Adrenal gland (tissue), 9 donors: ENCODE measurements at regions not wholly inside any gene's neighbourhood (a gene's known extent, or its start where the extent isn't known, plus 50 kb on each side); places are given as distances from the start of the nearest gene placed in this dataset.
"Not testable (repeated sequence)": the region's sequence is repeated elsewhere in the genome, so short reads cannot be mapped to it uniquely, and the experiment has no call there.

Experiments
- DNase-seq, 7 donors: peaks; one replicate each; pipeline ENCODE4 v3.0.0-alpha.2; 2019 to 2020
- H3K27ac ChIP-seq, 5 donors: fragments of 200-600 bp; sonication (generic) in 4 of 5; 1 replicate in 3 of 5; 2 replicates in 2 of 5; pipeline versions ENCODE4 v1.5.1 to v1.8.0; 2016 to 2020; ENCODE audit warnings: mild to moderate bottlenecking in 1 of 5
- H3K27me3 ChIP-seq: fragments of 200-600 bp; 2 replicates; pipeline ENCODE4 v1.8.0; 2021
- H3K36me3 ChIP-seq, 2 donors: fragments of 200-600 bp; replicated peaks in 1 of 2; 1 replicate in 1 of 2; 2 replicates in 1 of 2; pipeline versions ENCODE4 v1.5.1 to v1.8.0; 2018 to 2022
- H3K4me1 ChIP-seq, 2 donors: fragments of 200-600 bp; replicated peaks in 1 of 2; 1 replicate in 1 of 2; 2 replicates in 1 of 2; pipeline versions ENCODE4 v1.5.1 to v1.8.0; 2018 to 2021
- H3K4me3 ChIP-seq, 4 donors: fragments of 200-600 bp; sonication (generic) in 3 of 4; one replicate each; pipeline ENCODE4 v1.5.1; 2016 to 2018
- H3K9me3 ChIP-seq, 3 donors: fragments of 200-600 bp; sonication (generic) in 1 of 3; replicated peaks in 1 of 3; 1 replicate in 2 of 3; 2 replicates in 1 of 3; pipeline versions ENCODE4 v1.5.1 to v1.8.0; 2016 to 2021
- CTCF ChIP-seq, 6 experiments: fragments of 450-650 bp in 4 of 6; fragments of 200-600 bp in 2 of 6; sonication (generic) in 1 of 6; IDR thresholded peaks; 1 replicate in 5 of 6; 2 replicates in 1 of 6; pipeline versions ENCODE4 v1.5.1 to v1.8.0; 2016 to 2021; ENCODE audit warnings: antibody characterized with exemption in 6 of 6, mild to moderate bottlenecking in 2 of 6, moderate library complexity in 1 of 6
- POLR2A ChIP-seq, 2 donors: fragments of 450-650 bp; IDR thresholded peaks; one replicate each; pipeline ENCODE4 v1.6.1; 2017; ENCODE audit warnings: antibody characterized with exemption in 2 of 2, mild to moderate bottlenecking in 2 of 2, moderate library complexity in 1 of 2
- WGBS, 4 donors: extraction: QIAGEN DNeasy Blood & Tissue Kit in 2 of 4; methylation state at CpG; one replicate each; pipeline versions ENCODE4 v1.1.5 to v1.1.7; 2013 to 2017; 5-methylcytosine and 5-hydroxymethylcytosine counted together
- intact Hi-C, 2 donors: fragments of 100-400 bp; cut with DNase I; formaldehyde crosslinking; loops; one replicate each; pipeline versions ENCODE4 v1.14.1 to v1.15.0; 2022 to 2023
- donor health status: healthy with polysubstance abuse.
- donor health status: Bipolar disorder and iron deficiency.
- donor health status: DM: yes; HTN: yes; CAD: no.
- donor health status: DM: no; HTN: no; CAD: no.
- donor health status: DM: no; HTN: no; CAD: no.

- DNase-seq = no peak
- H3K27me3 ChIP-seq = no peaks in the 10 kb centered on the region
- no peaks in the 10 kb centered on the region for H3K4me1 ChIP-seq
- 59 to 68% (median 67%) methylated on average over 4 of the region's 4 CpGs for WGBS, 4 donors
- H3K4me3 ChIP-seq = no peak overlapping the region
- intact Hi-C loops = no loop called here
- no peak overlapping the region for H3K27ac ChIP-seq
- H3K36me3 ChIP-seq = no peaks in the 10 kb centered on the region
- no peaks in the 10 kb centered on the region for H3K9me3 ChIP-seq
- TF ChIP-seq CTCF (IDR thresholded peaks at IDR 0.05) (no peak), POLR2A (IDR thresholded peaks at IDR 0.05) (no peak)
Observed at GRCh38 chr7:133165529-133165928, 83.6 kb upstream of the CHCHD3 start.

GRCh38 chr7:133167300-133167699 lies 85.4 kb upstream of the CHCHD3 start:
- Histone ChIP-seq H3K36me3 (no peaks in the 10 kb centered on the region), H3K4me3 (no peak overlapping the region), H3K27ac (no peak overlapping the region), H3K9me3 (no peaks in the 10 kb centered on the region), H3K4me1 (no peaks in the 10 kb centered on the region), H3K27me3 (no peaks in the 10 kb centered on the region)
- intact Hi-C loops = no loop called here
- DNase-seq = no peak
- TF ChIP-seq POLR2A (IDR thresholded peaks at IDR 0.05) = no peak
- no peak for TF ChIP-seq CTCF (IDR thresholded peaks at IDR 0.05)
- 34 to 45% (median 36%) methylated on average over 5 of the region's 5 CpGs for WGBS, 4 donors

- intact Hi-C loops, H3K36me3 ChIP-seq, H3K4me3 ChIP-seq, H3K9me3 ChIP-seq, H3K4me1 ChIP-seq, H3K27me3 ChIP-seq, DNase-seq, H3K27ac ChIP-seq: not testable (repeated sequence)
- WGBS, 4 donors = 76 to 91% (median 78%) methylated on average over 9 to 11 of the region's 11 CpGs
Observed at GRCh38 chr7:133169167-133169822, 83.6 kb upstream of the EXOC4 start.

GRCh38 chr7:133177476-133177875 lies 75.4 kb upstream of the EXOC4 start:
- H3K27ac ChIP-seq, H3K36me3 ChIP-seq, H3K27me3 ChIP-seq, intact Hi-C loops, DNase-seq, H3K4me1 ChIP-seq, H3K9me3 ChIP-seq, H3K4me3 ChIP-seq: not testable (repeated sequence)
- 71 to 100% (median 93%) methylated on average over 1 to 24 of the region's 24 CpGs for WGBS, 4 donors

- TF ChIP-seq CTCF (IDR thresholded peaks at IDR 0.05) (no peak), POLR2A (IDR thresholded peaks at IDR 0.05) (no peak)
- H3K4me3 ChIP-seq = no peak overlapping the region
- H3K27me3 ChIP-seq = no peaks in the 10 kb centered on the region
- intact Hi-C loops = no loop called here
- H3K36me3 ChIP-seq = no peaks in the 10 kb centered on the region
- H3K4me1 ChIP-seq = no peaks in the 10 kb centered on the region
- no peak overlapping the region for H3K27ac ChIP-seq
- no peak for DNase-seq
- no peaks in the 10 kb centered on the region for H3K9me3 ChIP-seq
- WGBS, 4 donors = 69 to 85% (median 77%) methylated on average over 4 of the region's 4 CpGs
Observed at GRCh38 chr7:133180717-133181116, 72.2 kb upstream of the EXOC4 start.
